Liver (tissue), 3 donors: ENCODE measurements at regions not wholly inside any gene's neighbourhood (a gene's known extent, or its start where the extent isn't known, plus 50 kb on each side); places are given as distances from the start of the nearest gene placed in this dataset.

ENCODE experiments used
- TAF1 ChIP-seq: conservative IDR thresholded peaks from 2 replicates; pipeline ENCODE4 v1.6.1; 2016; ENCODE audit warnings: antibody characterized with exemption, mild to moderate bottlenecking
- YY1 ChIP-seq: IDR thresholded peaks from 2 replicates; pipeline ENCODE4 v1.6.1; 2016; ENCODE audit warnings: antibody characterized with exemption, mild to moderate bottlenecking
- TF ChIP-seq, protein P1 (sequence below): fragments of 150-350 bp; IDR thresholded peaks from 2 replicates; pipeline ENCODE4 v1.5.1; 2017; ENCODE audit warnings: improper control_type of control experiment, low read depth, low read length; ENCODE audit not compliant: missing input control
- TF ChIP-seq, protein P2 (sequence below): IDR thresholded peaks from 2 replicates; pipeline ENCODE4 v1.6.1; 2016; ENCODE audit warnings: antibody characterized with exemption
- TF ChIP-seq, protein P3 (sequence below): IDR thresholded peaks from 2 replicates; pipeline ENCODE4 v1.6.1; 2016; ENCODE audit warnings: antibody characterized with exemption
- donor health status: healthy.
- donor health status: healthy.

DNA sequence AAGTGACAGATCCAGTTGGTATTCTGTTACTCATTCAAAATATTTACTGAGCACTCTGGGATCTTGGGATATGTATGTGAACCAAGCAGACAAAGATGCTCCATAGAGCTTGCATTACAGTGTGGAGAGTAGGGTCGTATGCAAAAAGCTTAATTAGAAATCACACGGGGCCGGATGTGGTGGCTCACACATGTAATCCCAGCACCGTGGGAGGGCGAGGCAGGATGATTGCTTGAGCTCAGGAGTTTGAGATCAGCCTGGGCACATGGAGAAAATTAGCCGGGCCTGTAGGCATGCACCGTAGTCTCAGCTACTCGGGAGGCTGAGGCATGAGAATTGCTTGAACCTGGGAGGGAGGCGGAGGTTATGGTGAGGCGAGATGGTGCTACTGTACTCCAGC is 68.7 kb upstream of the MB21D2 start:
- TF ChIP-seq, protein P1, sequence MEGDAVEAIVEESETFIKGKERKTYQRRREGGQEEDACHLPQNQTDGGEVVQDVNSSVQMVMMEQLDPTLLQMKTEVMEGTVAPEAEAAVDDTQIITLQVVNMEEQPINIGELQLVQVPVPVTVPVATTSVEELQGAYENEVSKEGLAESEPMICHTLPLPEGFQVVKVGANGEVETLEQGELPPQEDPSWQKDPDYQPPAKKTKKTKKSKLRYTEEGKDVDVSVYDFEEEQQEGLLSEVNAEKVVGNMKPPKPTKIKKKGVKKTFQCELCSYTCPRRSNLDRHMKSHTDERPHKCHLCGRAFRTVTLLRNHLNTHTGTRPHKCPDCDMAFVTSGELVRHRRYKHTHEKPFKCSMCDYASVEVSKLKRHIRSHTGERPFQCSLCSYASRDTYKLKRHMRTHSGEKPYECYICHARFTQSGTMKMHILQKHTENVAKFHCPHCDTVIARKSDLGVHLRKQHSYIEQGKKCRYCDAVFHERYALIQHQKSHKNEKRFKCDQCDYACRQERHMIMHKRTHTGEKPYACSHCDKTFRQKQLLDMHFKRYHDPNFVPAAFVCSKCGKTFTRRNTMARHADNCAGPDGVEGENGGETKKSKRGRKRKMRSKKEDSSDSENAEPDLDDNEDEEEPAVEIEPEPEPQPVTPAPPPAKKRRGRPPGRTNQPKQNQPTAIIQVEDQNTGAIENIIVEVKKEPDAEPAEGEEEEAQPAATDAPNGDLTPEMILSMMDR, result no peak
- TF ChIP-seq, protein P2, sequence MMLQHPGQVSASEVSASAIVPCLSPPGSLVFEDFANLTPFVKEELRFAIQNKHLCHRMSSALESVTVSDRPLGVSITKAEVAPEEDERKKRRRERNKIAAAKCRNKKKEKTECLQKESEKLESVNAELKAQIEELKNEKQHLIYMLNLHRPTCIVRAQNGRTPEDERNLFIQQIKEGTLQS, result no peak
- TF ChIP-seq YY1, result no peak
- no peak for TF ChIP-seq TAF1
- TF ChIP-seq, protein P3, sequence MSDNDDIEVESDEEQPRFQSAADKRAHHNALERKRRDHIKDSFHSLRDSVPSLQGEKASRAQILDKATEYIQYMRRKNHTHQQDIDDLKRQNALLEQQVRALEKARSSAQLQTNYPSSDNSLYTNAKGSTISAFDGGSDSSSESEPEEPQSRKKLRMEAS, result no peak
